ENCODE measurements at regions not wholly inside any gene's neighbourhood (a gene's known extent, or its start where the extent isn't known, plus 50 kb on each side); places are given as distances from the start of the nearest gene placed in this dataset.

GRCh38 chr7:41470081-41470480 lies 232.8 kb downstream of the INHBA start:
- Histone ChIP-seq H3K4me3 (no peak overlapping the region), H3K9me3 (no peaks in the 10 kb centered on the region), H3K36me3 (no peaks in the 10 kb centered on the region), H3K4me1 (no peaks in the 10 kb centered on the region), H3K27me3 (no peaks in the 10 kb centered on the region), H3K27ac (no peak overlapping the region)
- DNase-seq (no peak), ATAC-seq (no peak)
- intact Hi-C loops (cut with DNase I), result no loop called here
- TF ChIP-seq, protein P1, sequence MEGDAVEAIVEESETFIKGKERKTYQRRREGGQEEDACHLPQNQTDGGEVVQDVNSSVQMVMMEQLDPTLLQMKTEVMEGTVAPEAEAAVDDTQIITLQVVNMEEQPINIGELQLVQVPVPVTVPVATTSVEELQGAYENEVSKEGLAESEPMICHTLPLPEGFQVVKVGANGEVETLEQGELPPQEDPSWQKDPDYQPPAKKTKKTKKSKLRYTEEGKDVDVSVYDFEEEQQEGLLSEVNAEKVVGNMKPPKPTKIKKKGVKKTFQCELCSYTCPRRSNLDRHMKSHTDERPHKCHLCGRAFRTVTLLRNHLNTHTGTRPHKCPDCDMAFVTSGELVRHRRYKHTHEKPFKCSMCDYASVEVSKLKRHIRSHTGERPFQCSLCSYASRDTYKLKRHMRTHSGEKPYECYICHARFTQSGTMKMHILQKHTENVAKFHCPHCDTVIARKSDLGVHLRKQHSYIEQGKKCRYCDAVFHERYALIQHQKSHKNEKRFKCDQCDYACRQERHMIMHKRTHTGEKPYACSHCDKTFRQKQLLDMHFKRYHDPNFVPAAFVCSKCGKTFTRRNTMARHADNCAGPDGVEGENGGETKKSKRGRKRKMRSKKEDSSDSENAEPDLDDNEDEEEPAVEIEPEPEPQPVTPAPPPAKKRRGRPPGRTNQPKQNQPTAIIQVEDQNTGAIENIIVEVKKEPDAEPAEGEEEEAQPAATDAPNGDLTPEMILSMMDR (IDR thresholded peaks at IDR 0.05), result no peak

DNA sequence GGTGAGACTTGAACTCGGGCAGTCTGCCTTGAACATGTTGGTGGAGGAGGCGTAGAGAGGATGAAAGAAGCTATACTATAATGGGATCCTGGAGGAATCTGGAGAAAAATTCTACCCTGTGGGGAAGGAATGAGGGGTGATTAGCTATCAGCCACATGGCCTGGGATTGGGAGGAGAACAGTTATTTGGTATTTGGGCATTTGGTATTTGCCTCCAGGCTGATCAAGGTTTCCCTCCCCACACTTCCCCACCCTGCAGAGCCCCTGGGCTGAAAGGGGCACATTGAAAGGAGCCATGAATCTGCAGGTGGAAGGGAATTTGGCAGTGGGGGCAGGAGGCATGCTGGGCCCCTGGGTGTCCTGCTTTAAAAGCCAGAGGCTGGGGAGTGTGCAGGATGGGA lies 235.3 kb downstream of the INHBA start:
- H3K4me1 ChIP-seq, result no peaks in the 10 kb centered on the region
- no peaks in the 10 kb centered on the region for H3K27me3 ChIP-seq
- H3K9me3 ChIP-seq, result no peaks in the 10 kb centered on the region
- DNase-seq, result no peak
- H3K36me3 ChIP-seq, result no peaks in the 10 kb centered on the region
- no peak for ATAC-seq
- intact Hi-C loops (cut with DNase I), result no loop called here
- H3K27ac ChIP-seq, result no peak overlapping the region
- TF ChIP-seq, protein P1 (IDR thresholded peaks at IDR 0.05), result no peak
- no peak overlapping the region for H3K4me3 ChIP-seq

DNA sequence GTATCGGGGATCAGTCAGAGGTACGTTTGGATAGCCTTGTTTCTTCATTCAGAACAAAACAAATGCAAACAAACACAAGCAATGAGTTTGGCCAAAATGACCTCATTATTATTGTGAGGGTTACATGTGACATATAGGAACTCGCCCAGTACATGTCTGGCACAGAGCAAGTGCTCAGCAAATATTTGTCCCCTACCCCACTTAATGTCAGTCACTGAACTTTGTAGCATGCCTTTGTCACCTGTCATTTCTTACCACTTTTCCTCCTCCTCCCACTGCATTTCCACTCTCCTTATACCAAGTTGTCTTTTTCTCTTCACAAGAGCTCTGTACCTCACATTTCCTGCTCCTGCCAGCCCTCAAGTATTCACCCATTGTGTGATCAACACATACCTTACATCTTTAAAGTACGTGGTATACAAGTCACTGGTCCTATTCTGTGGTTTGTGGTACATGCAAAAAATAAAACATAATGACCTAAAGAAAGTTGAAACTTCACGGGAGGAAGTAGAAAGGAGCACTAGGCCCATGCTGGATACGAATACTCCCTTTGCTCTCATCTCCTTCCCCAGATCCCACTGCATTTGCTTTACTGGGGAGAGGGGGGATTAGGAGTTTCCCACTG lies 236.0 kb downstream of the INHBA start:
- peak in 1 of 4 donors; percentile 24 for DNase-seq
- intact Hi-C loops (cut with DNase I), result no loop called here

GRCh38 chr7:41465571-41465970 lies 237.3 kb downstream of the INHBA start:
- intact Hi-C loops (cut with DNase I), result no loop called here
- Histone ChIP-seq H3K27me3 (no peaks in the 10 kb centered on the region), H3K4me1 (no peaks in the 10 kb centered on the region), H3K9me3 (no peaks in the 10 kb centered on the region), H3K36me3 (no peaks in the 10 kb centered on the region), H3K27ac (no peak overlapping the region), H3K4me3 (no peak overlapping the region)
- ATAC-seq (no peak), DNase-seq (no peak)
- TF ChIP-seq, protein P1 (IDR thresholded peaks at IDR 0.05), result no peak

More for the DNA sequence above, 236.0 kb downstream of the INHBA start:
- TF ChIP-seq, protein P1 (IDR thresholded peaks at IDR 0.05), result no peak
- Histone ChIP-seq H3K27me3 (no peaks in the 10 kb centered on the region), H3K27ac (no peak overlapping the region), H3K4me1 (no peaks in the 10 kb centered on the region), H3K36me3 (no peaks in the 10 kb centered on the region), H3K9me3 (no peaks in the 10 kb centered on the region), H3K4me3 (no peak overlapping the region)
- peak; percentile 84 for ATAC-seq

GRCh38 chr7:41463770-41464470 lies 239.0 kb downstream of the INHBA start:
- ATAC-seq (no peak), DNase-seq (no peak)
- H3K9me3 ChIP-seq, result no peaks in the 10 kb centered on the region
- intact Hi-C loops (cut with DNase I), result no loop called here
- H3K27me3 ChIP-seq, result no peaks in the 10 kb centered on the region
- TF ChIP-seq, protein P1 (IDR thresholded peaks at IDR 0.05), result no peak
- no peak overlapping the region for H3K4me3 ChIP-seq
- H3K27ac ChIP-seq, result no peak overlapping the region
- no peaks in the 10 kb centered on the region for H3K36me3 ChIP-seq
- H3K4me1 ChIP-seq, result peaks cover 0 to 12% of the 10 kb centered on the region in 2 donors

All from left lung (tissue), 4 donors.